C1 segment of cervical spinal cord (tissue), 14 donors: ENCODE measurements at regions not wholly inside any gene's neighbourhood (a gene's known extent, or its start where the extent isn't known, plus 50 kb on each side); places are given as distances from the start of the nearest gene placed in this dataset.
"Not testable (repeated sequence)": the region's sequence is repeated elsewhere in the genome, so short reads cannot be mapped to it uniquely, and the experiment has no call there.

Experiments used
- DNase-seq, 14 donors: peaks; one replicate each; lab custom pipeline; 2025; lab: John Stamatoyannopoulos, UW

DNA sequence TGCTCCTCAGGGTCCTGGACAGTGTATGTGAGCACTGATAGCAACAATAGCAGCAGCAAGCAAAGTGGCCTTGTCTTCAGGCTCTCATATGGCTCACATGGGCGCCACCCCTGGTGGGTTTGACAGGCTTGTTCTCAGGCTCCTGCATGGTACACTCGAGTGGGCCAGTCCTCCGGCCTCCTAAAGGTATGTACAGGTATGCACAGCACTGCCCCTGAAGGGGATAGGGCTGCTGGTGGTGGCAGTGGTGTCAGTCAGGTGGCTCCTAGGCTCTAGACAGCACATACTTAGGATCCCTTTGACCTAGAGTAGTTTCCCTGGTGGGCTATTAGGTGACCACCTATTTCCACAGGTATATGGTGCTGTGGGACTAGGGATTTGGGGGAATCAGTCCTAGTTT lies 79.8 kb downstream of the LGALS9B start:
- not testable (repeated sequence) for DNase-seq

DNA sequence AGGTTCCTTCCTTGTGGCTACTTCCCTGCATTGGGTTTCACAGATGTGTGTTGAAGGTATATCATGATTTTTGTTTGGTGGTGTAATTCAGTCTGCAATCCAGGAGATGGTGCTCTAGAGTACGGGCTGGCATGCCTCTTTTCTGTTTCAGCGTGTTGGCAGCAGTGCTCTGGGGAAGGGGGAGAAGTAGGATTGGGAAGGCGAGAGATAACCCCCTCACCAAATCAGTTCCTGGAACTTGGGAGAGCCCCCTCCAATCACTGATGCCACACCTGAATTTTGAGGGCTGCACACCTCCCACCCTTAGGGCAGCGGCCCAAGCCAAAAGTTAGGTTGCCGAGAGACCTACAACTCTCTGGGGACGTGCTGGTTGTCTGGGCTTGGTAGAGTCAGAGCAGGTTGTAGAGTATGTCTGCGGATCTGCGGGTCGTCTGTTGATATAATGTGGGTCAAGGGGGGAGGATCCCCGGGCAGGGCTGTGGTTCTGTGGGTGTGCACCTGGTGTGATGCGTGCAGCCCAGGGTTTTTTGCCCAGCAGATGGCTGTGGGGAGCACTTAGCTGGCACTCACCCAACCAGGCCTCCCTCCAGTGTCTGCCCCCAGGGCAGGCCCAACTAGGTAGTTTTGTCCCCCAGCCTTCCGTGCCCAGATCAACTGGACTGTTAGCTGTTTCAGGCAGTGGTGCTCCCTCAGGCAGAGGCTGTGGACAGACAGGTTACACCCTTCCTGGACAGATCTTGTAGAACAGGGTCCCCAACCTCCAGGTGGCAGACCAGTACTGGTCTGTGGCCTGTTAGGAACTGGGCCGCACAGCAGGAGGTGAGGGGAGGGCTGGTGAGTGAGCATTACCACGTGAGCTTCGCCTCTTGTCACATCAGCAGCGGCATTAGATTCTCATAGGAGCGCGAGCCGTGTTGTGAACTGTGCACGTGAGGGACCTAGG lies 85.7 kb downstream of the LGALS9B start:
- DNase-seq: peak in 5 of 14 donors; percentile 0 to 24 (median 1)

DNA sequence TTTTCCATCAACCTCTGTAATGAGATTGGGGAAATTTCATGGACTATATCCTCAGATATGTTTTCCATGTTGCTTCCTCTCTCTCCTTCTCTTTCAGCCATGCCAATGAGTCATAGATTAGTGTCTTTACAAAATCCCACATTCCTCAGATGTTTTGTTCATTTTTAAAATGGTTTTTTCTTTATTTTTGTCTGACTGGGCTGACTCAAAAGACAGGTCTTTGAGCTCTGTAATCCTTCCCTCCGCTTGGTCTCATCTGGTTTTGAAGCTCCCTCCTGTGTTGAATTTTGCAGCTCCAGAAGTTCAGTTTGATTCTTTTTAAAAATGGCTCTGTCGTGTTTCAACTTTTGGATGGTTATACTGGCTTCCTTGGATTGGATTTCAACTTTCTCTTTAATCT lies 86.7 kb downstream of the LGALS9B start:
- not testable (repeated sequence) for DNase-seq

DNA sequence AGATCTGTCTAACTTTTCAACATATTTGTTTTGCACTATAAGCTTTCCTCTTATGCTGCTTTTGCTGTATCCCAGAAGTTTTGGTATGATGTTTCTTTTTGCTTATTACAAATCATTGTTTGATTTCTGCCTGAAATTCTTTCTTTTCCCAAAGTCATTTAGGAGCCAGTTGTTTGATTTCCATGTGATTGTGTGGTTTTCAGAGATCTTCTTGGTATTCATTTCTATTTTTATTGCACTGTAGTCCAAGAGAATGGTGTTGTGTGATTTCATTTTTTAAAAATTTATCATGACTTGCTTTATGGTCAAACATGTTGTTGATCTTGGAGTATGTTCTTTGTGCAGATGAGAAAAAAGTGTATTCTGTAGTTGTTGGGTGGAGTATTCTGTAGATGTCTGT lies 88.1 kb downstream of the LGALS9B start:
- not testable (repeated sequence) for DNase-seq

DNA sequence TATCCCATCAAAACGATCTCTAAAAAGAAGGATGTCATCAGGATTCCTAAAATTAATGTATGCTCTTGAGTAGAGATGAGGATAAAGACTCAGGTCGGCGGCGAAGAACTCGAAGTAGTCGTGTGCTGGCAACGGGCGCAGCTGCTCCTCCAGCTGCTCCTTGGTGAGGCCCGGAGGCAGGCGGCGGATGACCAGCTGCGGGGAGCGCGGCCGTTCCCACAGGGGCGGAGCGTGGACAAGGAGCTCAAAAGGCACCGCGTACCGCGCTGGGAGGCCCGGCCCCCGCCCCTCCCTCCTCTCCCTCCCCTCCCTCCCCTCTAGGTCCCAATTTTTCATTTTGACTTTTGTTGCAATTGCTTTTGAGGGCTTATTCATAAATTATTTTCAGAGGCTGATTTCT lies 90.7 kb downstream of the LGALS9B start:
- DNase-seq: not testable (repeated sequence)

DNA sequence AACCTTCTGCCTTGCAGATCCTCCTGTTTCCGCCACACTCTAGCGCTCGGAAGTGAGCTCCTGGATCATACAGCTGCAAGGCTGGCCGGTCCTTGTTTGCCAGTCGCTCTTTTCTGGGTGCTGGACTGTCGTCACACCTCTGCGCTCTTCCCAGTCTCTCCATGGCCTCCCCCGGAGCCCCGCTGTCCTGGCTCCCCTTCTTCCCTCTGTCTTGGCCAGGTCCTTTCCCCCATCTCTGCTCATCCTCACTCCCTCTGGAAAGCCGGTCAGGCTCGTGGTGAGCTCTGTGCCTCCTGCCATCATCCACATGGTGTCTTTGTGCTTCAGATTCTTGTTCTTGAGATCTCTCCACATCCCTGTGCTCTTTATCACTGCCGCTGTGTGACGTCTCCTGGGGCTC lies 91.6 kb downstream of the LGALS9B start:
- not testable (repeated sequence) for DNase-seq
